T-helper 2 cell (primary cell): ENCODE measurements at regions not wholly inside any gene's neighbourhood (a gene's known extent, or its start where the extent isn't known, plus 50 kb on each side); places are given as distances from the start of the nearest gene placed in this dataset.

Experiments
- DNase-seq, 5 experiments: peaks; one replicate each; pipeline versions ENCODE4 v3.0.0 to v3.0.0-alpha.2; 2012 to 2022

- no peak for DNase-seq
Measured at GRCh38 chr11:113634940-113635575, 71.0 kb downstream of the TMPRSS5 start.

DNA sequence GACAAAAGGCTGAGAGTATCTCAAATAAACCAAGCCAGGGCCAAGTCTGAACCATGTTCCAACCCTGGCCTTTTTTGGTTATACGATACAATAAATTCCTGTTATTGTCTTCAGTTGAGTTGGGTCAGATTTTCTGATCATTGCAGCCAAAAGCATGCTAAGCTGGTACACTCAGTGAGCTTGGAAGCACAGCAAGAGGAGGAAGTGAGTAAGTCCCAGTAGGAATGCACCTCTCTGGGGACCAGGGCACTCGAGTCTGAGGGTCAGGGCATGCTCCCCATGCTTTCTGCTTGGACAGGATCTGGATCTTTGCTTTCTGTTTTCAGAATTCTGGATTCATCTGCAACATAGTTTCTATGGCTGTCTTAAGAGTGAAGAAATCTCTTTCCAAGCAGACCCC, 73.1 kb downstream of the TMPRSS5 start:
- DNase-seq = no peak

DNA sequence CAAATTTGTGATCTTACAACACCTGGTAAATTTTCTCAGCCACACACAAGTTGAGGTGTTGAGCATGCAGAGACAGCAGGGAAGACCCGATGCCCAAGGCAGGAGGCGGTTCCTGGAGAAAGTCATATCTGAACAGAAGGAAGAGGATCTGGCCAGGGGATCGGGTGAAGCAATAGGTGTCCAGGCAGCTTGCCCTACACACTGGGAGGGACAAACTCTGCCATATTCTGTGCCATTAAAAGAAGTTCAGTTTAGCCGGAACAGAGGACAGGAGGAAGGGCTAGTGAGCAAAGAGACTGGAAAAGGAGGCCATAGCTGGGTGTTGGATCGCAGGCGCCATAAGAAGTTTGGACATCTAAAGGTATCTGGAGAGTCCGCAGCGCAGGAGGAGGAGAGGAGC, 76.5 kb downstream of the TMPRSS5 start:
- DNase-seq = no peak

DNA sequence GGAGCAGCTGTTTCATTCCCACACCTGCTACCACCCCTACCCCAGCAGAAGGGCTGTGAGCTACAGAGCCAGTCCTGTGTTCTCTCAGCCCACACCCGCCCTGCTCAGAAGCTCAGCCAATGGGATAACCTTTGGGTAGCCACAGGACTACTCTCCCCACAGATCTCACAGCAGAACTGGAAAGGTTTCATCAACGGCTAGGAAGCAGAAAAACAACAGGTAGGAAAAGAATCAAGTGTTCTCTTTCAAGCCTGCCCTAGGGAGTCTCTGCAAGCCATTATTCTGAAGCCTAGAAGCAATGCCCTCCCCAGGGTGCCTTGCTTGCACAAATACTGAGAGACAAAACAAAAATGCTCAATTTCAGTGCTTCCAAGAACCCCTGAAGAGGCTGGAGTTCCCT, 77.2 kb downstream of the TMPRSS5 start:
- no peak for DNase-seq

GRCh38 chr11:113627946-113628345, 78.2 kb downstream of the TMPRSS5 start:
- no peak for DNase-seq

DNA sequence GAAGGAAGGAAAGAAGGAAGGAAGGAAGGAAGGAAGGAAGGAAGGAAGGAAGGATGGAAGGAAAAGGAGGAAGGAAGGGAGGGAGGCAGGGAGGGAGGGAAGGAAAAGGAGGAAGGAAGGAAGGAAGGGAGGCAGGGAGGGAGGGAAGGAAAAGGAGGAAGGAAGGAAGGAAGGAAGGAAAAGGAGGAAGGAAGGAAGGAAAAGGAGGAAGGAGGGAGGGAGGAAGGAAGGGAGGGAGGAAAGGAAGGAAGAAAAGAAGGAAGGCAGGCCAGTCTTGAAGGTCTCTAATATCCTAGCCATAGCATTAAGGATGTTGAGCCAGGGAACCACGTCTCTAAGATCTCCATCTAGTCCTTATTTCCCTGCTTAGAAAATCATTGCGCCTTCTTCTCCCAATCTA, 78.8 kb downstream of the TMPRSS5 start:
- no peak for DNase-seq

DNA sequence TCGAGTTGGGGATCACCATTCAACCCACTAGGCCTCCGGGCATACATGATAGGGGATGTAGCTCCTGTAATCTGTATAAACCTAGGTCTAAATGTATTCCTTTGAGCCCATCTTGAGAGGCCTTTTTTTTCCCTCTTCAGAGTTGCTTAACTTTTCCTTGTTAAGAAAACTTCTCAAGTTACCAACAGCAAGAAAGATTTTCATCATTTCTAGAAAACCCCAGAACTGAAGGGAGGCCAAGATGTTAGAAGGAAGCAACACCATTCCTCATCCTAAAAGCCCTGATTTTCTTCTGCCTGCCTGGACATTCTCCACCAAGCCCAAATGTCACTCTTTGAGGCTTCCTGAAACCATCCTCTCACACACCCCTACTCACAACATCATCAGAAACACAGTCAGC, 79.4 kb downstream of the TMPRSS5 start:
- no peak for DNase-seq

DNA sequence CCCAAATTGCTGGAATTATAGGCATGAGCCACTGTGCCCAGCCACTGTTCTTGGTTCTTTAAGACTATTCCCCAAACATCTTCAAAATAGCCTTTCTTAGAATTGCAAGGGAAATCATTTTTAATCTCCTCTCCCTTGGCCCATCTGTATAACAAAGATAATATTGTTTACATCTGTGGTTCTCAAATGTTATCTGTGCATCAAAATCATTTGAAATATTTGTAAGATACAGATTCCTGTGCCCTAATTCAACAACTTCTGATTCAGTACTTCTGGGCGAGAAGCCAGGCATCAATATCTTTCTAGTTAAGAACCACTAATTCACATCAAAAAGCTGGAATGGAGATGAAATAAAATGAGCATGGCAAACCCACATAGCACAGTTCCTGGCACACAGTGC, 83.0 kb downstream of the TMPRSS5 start:
- DNase-seq = no peak

DNA sequence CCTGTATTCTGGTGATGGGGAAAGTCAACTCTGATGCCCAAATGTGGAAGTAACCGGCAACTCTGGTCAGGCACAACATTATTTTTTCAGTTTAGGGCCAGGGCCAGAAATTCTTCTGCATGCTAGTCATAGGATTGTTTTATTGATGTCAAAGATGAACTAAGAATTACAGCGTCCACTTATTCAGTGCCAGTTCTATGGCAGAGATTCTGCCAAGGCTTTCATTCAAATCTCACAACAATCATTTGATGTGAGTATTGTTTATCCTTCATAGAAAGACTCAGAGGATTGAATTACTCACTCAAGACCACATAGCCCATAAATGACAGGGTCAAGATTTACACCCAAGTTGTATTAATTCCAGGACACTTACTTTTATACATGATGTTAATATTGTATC, 87.7 kb downstream of the TMPRSS5 start:
- DNase-seq = no peak

DNA sequence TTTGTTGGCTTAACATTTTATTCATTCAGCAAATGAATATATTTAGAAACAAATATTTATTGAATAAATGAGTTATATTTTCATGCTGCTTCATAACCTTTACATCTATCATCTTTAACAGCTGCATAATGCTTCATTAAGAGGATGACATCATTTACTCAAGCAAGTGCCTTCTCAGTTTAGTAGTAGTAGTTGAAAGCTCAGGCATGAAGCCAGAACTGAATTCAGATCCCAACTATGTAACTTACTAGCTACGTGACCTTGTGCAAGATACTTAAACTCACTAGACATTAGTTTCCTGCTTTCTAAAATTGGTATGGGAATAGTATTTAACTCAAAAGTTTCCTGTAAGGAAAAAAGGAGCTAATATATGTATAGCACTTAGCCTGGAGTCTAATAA, 90.3 kb downstream of the TMPRSS5 start:
- DNase-seq = no peak

GRCh38 chr11:113615098-113615497, 91.0 kb downstream of the TMPRSS5 start:
- no peak for DNase-seq

DNA sequence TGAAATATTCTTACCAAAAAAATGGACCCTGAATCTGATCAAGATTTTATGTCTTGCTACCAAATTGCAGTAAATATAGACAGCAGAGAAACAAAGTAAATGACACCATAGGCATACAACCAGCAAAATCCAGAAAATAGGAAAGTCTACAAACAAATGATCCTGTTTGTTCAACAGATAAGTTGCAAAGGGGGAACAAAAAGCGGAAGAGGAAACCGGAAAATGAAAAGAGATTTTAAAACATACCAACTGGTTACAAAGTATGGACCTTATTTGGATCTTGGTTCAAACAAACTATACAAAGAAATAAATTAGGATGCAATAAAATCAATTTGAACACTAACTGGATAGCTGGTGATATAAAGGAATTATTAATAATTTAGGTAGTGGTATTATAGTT, 92.0 kb downstream of the TMPRSS5 start:
- DNase-seq = no peak

DNA sequence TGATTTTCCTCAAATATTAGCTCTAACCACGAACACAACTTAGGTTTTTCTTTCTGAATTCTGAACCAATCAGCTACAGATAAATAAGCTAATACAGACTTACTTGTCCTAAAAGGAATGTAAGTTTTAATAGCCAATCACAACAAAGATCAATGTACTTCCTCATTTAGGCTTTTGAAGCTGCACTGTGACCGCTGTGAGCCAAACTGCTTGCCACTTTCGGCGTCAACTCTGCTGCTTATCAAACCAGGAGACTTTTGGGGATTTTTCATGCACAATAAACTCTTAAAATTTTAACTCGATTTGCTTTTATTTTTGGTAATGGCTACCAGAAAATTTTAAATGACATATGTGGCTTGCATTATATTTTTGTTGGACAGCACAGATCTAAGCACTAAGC, 92.5 kb downstream of the TMPRSS5 start:
- DNase-seq = peak in 1 of 5 experiments; percentile 43

DNA sequence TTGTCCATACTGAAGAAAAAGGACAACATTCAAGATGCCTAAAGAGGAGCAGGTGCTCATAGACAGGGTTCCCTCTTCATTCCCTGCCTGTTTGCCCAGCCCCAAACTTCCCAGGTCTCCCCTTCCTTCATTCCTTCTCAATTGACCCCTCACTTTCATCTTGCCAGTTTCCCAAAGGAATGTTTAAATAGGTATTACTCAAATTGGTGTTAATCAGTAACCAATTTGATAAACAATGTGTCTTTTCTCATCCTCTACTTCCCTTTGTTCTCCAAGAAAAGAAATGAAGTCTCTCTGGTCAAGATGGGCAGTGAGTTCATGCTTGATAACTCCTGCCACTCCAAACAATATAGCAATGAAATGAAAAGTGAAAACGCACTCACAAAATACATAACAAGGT, 101.9 kb downstream of the TMPRSS5 start:
- DNase-seq = no peak

- no peak for DNase-seq
Measured at GRCh38 chr11:113603277-113604059, 102.6 kb downstream of the TMPRSS5 start.

DNA sequence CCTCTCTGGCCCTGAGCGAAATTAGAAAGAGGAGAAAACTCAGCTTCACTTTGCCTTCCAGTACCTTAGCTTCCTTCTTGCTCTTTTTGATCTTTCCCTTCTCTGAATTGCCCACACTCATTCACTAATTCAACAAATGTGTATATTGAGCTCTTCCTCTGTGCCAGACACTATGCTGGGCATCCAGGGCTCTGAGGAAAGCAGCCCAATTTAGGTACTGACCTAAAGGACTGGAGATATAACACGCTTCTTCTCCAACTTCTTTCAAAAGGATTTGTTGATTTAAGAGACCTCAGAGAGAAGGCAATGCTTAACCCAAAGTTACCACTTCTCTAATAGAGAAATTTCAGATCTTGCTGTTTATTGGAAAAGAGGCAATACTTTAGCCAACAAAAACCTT, 103.6 kb downstream of the TMPRSS5 start:
- no peak for DNase-seq

DNA sequence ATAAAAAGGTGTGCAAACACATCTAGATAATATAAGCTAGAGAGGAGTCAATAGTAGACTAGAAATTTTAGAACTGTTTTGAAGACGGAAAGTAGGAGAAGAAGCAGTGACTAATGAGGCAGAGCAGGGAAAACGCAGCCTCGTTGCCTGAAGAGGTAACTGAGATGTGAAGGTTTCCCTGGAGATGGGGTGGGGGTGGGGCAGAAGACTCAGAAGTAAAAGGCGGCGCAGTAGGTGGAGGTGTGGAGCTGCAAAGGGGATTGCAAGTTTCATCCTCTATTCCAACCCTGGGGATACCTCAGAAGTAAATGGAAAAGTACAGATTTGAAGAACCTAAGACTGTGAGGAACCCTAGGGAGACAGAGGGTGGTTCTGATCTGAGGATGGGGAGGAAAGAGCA, 109.5 kb downstream of the TMPRSS5 start:
- DNase-seq = no peak

GRCh38 chr11:113595810-113596594, 110.1 kb downstream of the TMPRSS5 start:
- no peak for DNase-seq

DNA sequence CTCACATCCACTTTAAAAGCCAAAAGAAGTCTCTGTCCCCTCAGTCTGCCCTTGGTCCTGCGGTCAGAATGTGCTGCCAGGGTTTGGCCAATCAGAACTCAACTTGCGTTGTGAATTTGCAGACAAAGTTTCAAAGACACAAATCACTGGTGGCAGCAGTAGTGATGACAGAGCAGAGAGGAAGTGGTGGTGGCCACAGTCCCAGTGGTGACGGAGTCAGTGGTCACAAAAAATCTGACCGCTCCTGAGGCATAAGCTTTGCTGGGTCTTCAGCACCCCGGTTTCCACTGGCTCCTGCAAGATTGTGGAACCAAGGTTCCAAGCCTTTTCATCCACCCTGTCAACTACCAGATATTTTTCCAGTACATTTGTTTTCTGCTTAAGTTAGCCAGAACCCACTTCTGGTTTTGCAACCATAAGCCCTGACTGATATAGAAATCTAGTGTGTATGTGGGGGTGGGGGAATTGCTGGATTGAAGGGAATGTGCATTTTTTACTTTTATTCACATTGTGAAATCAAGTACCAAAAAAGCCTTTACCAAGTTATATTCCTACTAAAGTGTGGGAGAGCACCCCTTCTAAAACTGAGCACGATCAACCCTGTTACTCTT, 112.3 kb downstream of the TMPRSS5 start:
- peak in 1 of 5 experiments; percentile 97 for DNase-seq

DNA sequence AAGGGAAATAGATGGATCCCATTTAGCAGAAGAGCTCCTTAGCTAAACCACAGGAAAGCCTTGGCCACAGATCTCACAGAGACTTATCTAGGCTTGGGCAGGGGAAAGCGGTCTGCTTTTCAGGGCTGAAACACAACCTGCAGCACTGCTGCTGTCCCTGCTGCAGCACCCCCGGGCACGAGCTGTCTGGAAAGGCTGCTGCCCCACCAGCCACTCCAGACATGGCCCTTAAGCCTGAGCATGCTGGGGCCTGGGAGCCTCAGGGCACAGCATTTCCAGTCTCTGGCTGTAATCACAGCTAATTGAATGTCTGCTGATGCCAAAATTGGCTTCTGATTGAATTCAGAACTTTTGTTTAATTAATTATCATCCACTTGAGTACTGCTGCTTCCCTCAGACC, 115.0 kb downstream of the TMPRSS5 start:
- DNase-seq = peak in 1 of 5 experiments; percentile 54

DNA sequence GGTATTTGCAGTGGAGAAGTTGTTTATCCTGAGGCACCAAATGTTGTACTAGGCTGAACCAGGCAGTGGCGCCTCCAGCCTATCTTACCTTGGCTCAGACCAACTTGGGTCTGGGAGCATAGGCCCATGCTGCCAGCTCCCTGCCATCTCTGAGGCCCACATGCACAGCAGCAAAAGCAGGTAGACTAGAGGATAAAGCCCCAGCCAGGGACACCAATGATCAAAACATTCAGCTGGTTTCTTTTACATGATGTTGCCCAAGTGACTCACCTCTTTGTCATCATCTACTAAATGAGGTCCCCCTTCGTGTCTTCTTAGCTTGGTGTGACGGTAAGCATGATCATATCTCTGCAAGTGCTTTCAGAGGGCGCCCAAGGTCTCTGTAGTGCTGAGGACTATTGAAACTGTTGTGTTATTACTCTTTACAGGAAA, 112.1 kb upstream of the DRD2 start:
- peak in 1 of 5 experiments; percentile 99 for DNase-seq

DNA sequence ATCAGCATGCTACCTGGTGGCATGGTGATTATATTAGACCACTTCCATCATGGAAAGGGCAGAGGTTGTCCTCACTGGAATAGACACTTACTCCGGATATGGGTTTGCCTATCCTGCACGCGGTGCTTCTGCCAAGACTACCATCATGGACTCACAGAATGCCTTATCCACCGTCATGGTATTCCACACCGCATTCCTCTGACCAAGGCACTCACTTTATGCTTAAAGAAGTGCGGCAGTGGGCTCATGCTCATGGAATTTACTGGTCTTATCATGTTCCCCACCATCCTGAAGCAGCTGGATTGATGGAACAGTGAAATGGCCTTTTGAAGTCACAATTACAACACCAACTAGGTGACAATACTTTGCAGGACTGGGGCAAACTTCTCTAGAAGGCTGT, 109.2 kb upstream of the DRD2 start:
- DNase-seq = no peak

DNA sequence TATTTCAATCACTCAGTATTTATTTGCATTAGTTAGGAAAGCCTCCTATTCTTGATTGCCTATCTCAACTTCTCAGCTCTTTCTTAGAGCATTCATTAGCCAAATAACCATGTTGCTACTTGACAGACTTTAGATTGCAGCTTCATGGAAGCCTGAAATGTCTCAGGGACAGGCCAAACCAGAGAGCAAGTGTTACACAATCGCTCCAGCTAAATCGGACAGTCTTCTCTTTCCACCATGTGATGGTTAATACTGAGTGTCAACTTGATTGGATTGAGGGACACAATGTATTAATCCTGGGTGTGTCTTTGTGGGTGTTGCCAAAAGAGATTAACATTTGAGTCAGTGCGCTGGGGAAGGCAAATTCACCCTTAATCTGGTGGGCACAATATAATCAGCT, 106.5 kb upstream of the DRD2 start:
- DNase-seq = no peak
